GM12878 (cell line): ENCODE measurements at regions not wholly inside any gene's neighbourhood (a gene's known extent, or its start where the extent isn't known, plus 50 kb on each side); places are given as distances from the start of the nearest gene placed in this dataset.

Experiments
- ATAC-seq: fragments of 200-7000 bp; cut with Tn5 transposase; 3 replicates; pipeline ENCODE4 v1.9.1; 2020; ENCODE audit warnings: mild to moderate bottlenecking, moderate library complexity
- BruUV-seq: library from RNA; stranded (reverse); fragments of 400-500 nt; replicated peaks from 2 replicates; lab custom pipeline; 2021; lab: Mats Ljungman, UMichigan
- CTCF ChIA-PET: fragments of 300-600 bp; sonication (Branson Sonifier 250); formaldehyde crosslinking; extraction: SDS; loops from one replicate; lab custom pipeline; 2021; ENCODE audit warnings: inconsistent platforms; lab: Yijun Ruan, JAX
- POLR2A ChIA-PET: fragments of 350-600 bp; formaldehyde crosslinking; extraction: SDS; loops from one replicate; lab custom pipeline; 2021; ENCODE audit warnings: inconsistent platforms; lab: Charles Lee
- RAD21 ChIA-PET: fragments of 300-600 bp; sonication (Branson Sonifier 250); formaldehyde crosslinking; loops from one replicate; lab custom pipeline; 2023; ENCODE audit warnings: antibody characterized with exemption; ENCODE audit not compliant: unreplicated experiment; lab: Charles Lee
- SMC1A ChIA-PET: fragments of 300-600 bp; sonication (Branson Sonifier 250); formaldehyde crosslinking; loops from one replicate; lab custom pipeline; 2023; ENCODE audit not compliant: unreplicated experiment, uncharacterized antibody; lab: Charles Lee
- DNase-seq: peaks from one replicate; pipeline ENCODE4 v3.0.0-alpha.2; 2011; ENCODE audit warnings: low read depth, low spot score
- FAIRE-seq: peaks from 3 replicates; lab custom pipeline; 2011; peaks lifted over from hg19 to GRCh38; lab: Jason Lieb, UNC
- H2AFZ ChIP-seq: 2 replicates; pipeline ENCODE4 v1.6.0; 2011; ENCODE audit warnings: low read depth, low read length, control low read depth; ENCODE audit not compliant: control insufficient read depth
- H3K27ac ChIP-seq: 2 replicates; pipeline ENCODE4 v1.5.1; 2011; ENCODE audit warnings: control low read depth; ENCODE audit not compliant: control insufficient read depth, insufficient read depth
- H3K27me3 ChIP-seq, 2 experiments: replicated peaks in 1 of 2; 2 replicates each; pipeline versions ENCODE4 v1.6.0 to v1.6.1; 2011; ENCODE audit warnings: low read length in 1 of 2; ENCODE audit not compliant: control insufficient read depth in 2 of 2, insufficient read depth in 2 of 2
- H3K36me3 ChIP-seq, 2 experiments: 2 replicates each; pipeline ENCODE4 v1.5.1; 2011; ENCODE audit warnings: low read length in 1 of 2; ENCODE audit not compliant: control insufficient read depth in 2 of 2, insufficient read depth in 2 of 2
- H3K4me1 ChIP-seq: 2 replicates; pipeline ENCODE4 v1.6.1; 2011; ENCODE audit warnings: mild to moderate bottlenecking, low read length, moderate library complexity, mixed read lengths; ENCODE audit not compliant: control insufficient read depth, insufficient read depth
- H3K4me2 ChIP-seq: 2 replicates; pipeline ENCODE4 v1.6.0; 2011; ENCODE audit warnings: control low read depth; ENCODE audit not compliant: control insufficient read depth, insufficient read depth
- H3K4me3 ChIP-seq: fragments of 200-600 bp; sonication (generic); 2 replicates; pipeline ENCODE4 v1.5.1; 2016
- H3K79me2 ChIP-seq: 2 replicates; pipeline ENCODE4 v1.6.0; 2011; ENCODE audit warnings: low read length; ENCODE audit not compliant: control insufficient read depth, insufficient read depth
- H3K9ac ChIP-seq: 2 replicates; pipeline ENCODE4 v1.8.0; 2011; ENCODE audit warnings: low read length, control low read depth, mixed read lengths; ENCODE audit not compliant: control insufficient read depth, insufficient read depth
- H3K9me3 ChIP-seq: replicated peaks from 3 replicates; pipeline ENCODE4 v1.5.1; 2011; ENCODE audit warnings: mild to moderate bottlenecking, low read length; ENCODE audit not compliant: control insufficient read depth, insufficient read depth
- H4K20me1 ChIP-seq: 2 replicates; pipeline ENCODE4 v1.6.0; 2011; ENCODE audit not compliant: control insufficient read depth, insufficient read depth
- ATF7 ChIP-seq: fragments of 450-650 bp; IDR thresholded peaks from 2 replicates; pipeline ENCODE4 v1.6.1; 2016; ENCODE audit warnings: low read depth, mild to moderate bottlenecking
- CBX3 ChIP-seq: fragments of 200-600 bp; sonication (generic); IDR thresholded peaks from 2 replicates; pipeline ENCODE4 v1.6.1; 2016; ENCODE audit warnings: low read depth, borderline replicate concordance
- CHD4 ChIP-seq: fragments of 200-600 bp; sonication (generic); IDR thresholded peaks from 2 replicates; pipeline ENCODE4 v1.6.1; 2016; ENCODE audit warnings: mild to moderate bottlenecking
- CUX1 ChIP-seq: IDR thresholded peaks from 2 replicates; pipeline ENCODE4 v1.6.1; 2012; ENCODE audit warnings: improper control_type of control experiment, low read depth, low read length; ENCODE audit not compliant: insufficient replicate concordance
- DPF2 ChIP-seq: fragments of 450-650 bp; IDR thresholded peaks from 2 replicates; pipeline ENCODE4 v1.6.1; 2017; ENCODE audit warnings: mild to moderate bottlenecking
- FOXM1 ChIP-seq: IDR thresholded peaks from 2 replicates; pipeline ENCODE4 v1.6.1; 2012; ENCODE audit warnings: low read depth, mild to moderate bottlenecking, inconsistent platforms, low read length, moderate library complexity
- SIX5 ChIP-seq: IDR thresholded peaks from 2 replicates; pipeline ENCODE4 v1.6.1; 2011; ENCODE audit warnings: mild to moderate bottlenecking, low read depth, low read length, moderate library complexity; ENCODE audit not compliant: severe bottlenecking
- TCF12 ChIP-seq: IDR thresholded peaks from 2 replicates; pipeline ENCODE4 v1.6.1; 2011; ENCODE audit warnings: low read depth, mild to moderate bottlenecking, low read length
- ZNF217 ChIP-seq: fragments of 450-650 bp; IDR thresholded peaks from 2 replicates; pipeline ENCODE4 v1.6.1; 2017; ENCODE audit warnings: antibody characterized with exemption, mild to moderate bottlenecking
- WGBS: methylation state at CpG from one replicate; pipeline ENCODE4 v1.1.6; 2016; ENCODE audit warnings: low lambda C conversion rate; ENCODE audit not compliant: insufficient replicate concordance, insufficient coverage; ENCODE audit errors: missing lambda C conversion rate; 5-methylcytosine and 5-hydroxymethylcytosine counted together
- in situ Hi-C: fragments of 300-500 bp; cut with MboI; formaldehyde crosslinking; loops from 9 replicates; pipeline ENCODE4 v1.14.3; 2018; ENCODE audit warnings: mixed read lengths
- intact Hi-C: fragments of 100-400 bp; cut with micrococcal nuclease; formaldehyde crosslinking; loops from one replicate; pipeline ENCODE4 v1.14.2; 2022; ENCODE audit not compliant: unreplicated experiment

- TF ChIP-seq CUX1 (no peak), SIX5 (no peak), TCF12 (no peak), FOXM1 (no peak), CBX3 (no peak), ZNF217 (no peak)
These were observed 236.9 kb upstream of the ASCC3 start (continued) for GRCh38 chr6:101118136-101118396.

GRCh38 chr6:101120747-101121146, 239.6 kb upstream of the ASCC3 start:
- RAD21 ChIA-PET, result no interaction called here
- DNase-seq, result no peak
- WGBS, result 26% methylated on average over 4 of the region's 4 CpGs
- in situ Hi-C loops, result no loop called here
- intact Hi-C loops, result no loop called here
- H3K4me3 ChIP-seq, result no peak overlapping the region
- no peak overlapping the region for H3K9ac ChIP-seq
- no peaks in the 10 kb centered on the region for H4K20me1 ChIP-seq
- CTCF ChIA-PET, result no interaction called here
- H3K4me2 ChIP-seq, result no peak overlapping the region
- ATAC-seq, result no peak
- SMC1A ChIA-PET, result no interaction called here
- H3K9me3 ChIP-seq, result no peaks in the 10 kb centered on the region
- no peaks in the 10 kb centered on the region for H3K36me3 ChIP-seq
- TF ChIP-seq CHD4 (no peak), ATF7 (peak; percentile 28; the same call in 1 of the 2 replicates), DPF2 (no peak)
- H3K27me3 ChIP-seq, result 0 out of 4 replicates have a peak, but pooled peaks cover 0 to 1% of the 10 kb centered on the region in 2 experiments
- no peak overlapping the region for H3K27ac ChIP-seq
- no peak overlapping the region for H2AFZ ChIP-seq
- no peak for FAIRE-seq
- no peaks in the 10 kb centered on the region for H3K79me2 ChIP-seq
- no peaks in the 10 kb centered on the region for H3K4me1 ChIP-seq
- POLR2A ChIA-PET, result no interaction called here
- BruUV-seq, result no TSS peak
